GM19025 (cell line): ENCODE measurements at regions not wholly inside any gene's neighbourhood (a gene's known extent, or its start where the extent isn't known, plus 50 kb on each side); places are given as distances from the start of the nearest gene placed in this dataset.
"Not testable (repeated sequence)": the region's sequence is repeated elsewhere in the genome, so short reads cannot be mapped to it uniquely, and the experiment has no call there.

Experiments
- ATAC-seq: cut with Tn5 transposase; IDR thresholded peaks from one replicate; pipeline ENCODE4 v1.9.1; 2021; ENCODE audit warnings: mild to moderate bottlenecking, low read depth, moderate library complexity; ENCODE audit not compliant: unreplicated experiment

DNA sequence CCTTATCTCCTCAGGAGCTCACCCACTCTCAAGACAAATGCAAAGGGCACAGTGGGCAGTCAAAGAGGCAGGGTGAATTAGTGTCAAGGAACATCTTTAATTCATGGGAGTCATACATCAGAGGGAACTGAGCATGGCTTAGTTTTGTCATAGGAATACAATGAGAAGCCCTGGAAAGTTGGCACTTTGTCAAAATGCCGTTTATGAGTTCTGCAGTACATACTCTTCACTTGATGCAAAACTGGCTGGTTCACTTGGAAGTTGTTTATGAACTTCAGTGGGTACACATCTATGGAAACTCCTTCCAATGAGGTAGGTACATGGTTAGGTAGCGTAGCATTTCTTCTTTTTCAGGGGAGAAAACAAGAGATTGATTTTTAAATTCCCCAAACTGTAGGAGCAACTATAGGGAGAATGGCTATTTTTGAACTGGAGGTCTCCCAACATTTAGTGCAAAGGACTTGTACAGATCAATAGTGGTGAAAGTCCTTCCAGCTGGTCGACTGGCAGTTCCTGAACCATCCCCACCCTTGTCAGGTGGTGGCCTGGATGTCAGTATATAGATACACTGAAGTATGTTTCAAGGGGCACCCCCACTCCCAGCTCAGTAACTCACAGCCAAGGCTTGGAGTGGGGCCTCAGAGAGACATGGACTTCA is 580.5 kb downstream of the REEP3 start:
- ATAC-seq, result no peak

GRCh38 chr10:64102264-64102633 is 581.0 kb downstream of the REEP3 start:
- no peak for ATAC-seq

DNA sequence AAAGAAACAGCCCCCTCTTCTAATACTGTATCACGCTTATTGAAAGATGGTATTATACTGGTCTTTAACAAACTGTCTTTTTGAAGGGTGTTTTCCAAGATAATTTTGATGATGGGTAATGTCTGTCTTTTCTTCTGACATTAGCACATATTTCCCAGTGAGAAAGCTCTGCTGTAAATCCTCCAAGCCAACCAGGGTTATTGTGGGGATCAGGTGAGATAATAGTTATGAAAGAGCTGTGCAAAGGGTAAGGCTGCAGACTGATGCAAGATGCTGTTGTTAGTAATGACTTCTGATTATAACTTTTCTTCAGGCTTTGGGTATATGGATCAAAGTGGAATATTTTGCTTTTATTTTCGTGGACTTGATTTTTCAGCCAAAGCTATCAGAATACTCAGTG is 581.7 kb downstream of the REEP3 start:
- ATAC-seq, result no peak

- no peak for ATAC-seq
These were observed 582.7 kb downstream of the REEP3 start for GRCh38 chr10:64103750-64104470.

- ATAC-seq, result no peak
These were observed 588.8 kb downstream of the REEP3 start for GRCh38 chr10:64109926-64110495.

- no peak for ATAC-seq
These were observed 591.6 kb downstream of the REEP3 start for GRCh38 chr10:64112701-64113355.

- no peak for ATAC-seq
These were observed 592.2 kb downstream of the REEP3 start for GRCh38 chr10:64113375-64113774.

DNA sequence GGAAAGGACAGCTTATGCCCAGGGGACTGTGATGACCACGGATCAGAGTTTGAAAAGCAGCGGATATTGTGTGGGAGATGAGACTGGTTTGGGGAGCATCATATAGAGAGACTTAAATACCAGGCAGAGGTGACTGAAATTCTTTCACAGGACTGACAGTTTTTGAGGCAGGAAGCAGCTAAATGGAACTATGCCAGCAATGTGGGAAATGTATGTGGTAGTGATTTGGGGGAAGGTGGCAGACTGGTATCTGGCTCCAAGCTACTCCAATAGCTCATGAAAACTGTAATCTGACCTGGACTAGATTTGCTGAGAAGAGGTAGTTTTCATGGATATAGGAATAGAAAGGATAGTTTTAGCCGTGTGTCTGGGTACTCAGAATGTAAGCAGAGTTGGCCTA is 592.6 kb downstream of the REEP3 start:
- no peak for ATAC-seq

- no peak for ATAC-seq
These were observed 594.3 kb downstream of the REEP3 start for GRCh38 chr10:64115471-64115870.

DNA sequence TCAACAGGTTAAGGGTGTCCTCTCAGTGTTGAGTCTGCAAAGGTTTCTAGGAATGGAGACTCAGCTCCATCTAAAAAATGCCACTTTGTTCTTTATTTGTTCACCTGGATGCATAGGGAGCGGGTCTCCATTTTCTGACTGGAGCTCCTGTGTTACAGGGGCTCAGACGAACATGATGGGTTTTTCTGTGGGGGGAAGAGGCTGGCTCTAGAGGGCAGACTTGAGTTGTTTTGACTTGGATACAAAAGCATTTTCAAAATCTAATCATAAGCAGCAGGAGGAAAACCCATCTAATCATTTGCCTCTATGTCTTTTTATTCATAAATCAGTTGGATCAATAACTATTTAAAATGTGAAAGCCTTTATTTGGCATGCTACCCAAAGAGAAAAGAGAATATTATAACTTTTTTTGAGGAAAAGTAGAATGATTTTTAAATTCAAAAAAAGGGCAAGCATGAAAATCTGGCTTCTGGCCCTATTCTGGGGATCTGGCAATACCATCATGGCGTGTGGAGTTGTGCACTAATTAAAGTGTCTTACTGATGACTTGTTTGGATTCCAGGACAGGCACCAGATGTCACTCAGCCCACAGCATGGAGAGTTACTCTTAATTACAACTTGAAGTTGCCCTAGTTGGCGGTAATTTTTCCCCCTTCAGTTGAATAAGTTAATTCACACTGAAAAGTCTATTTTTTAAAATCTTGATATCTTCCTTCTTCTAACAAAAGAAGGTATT is 594.9 kb downstream of the REEP3 start:
- no peak for ATAC-seq

DNA sequence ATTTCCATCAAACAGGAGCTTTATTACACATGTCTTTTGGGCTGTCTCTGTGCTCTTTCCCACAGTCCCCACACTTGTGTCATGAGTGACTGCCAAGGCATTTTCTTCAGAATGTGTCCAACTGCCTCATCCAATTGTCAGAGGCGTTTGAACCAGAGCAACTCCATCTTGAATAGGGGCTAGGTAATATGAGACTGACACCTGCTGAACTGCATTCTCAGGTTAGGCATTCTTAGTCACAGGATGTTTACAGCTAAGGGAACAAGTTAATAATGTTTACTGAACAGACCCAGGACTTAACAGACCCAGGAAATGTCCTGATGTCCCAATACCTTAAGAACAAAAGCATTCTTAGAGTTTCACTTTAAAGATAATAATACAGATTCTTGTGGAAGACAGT is 595.5 kb downstream of the REEP3 start:
- no peak for ATAC-seq

DNA sequence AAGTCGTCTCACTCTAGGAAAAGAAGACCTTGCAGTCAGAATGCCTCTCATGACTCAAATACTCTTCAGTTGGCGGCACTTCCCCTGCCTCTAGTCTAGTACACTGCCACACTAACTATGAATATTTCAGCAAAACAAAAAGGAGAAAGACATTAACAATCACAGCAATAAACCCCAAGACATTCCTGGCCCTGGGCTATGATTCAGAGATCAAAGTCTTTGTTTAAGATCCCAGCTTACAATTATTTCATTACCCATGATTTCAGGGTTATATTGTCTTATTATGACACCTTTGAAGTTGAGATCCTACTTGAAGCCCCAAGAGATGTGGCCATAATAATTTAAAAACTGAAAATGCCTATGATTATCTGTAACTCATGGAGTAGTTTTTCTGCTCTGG is 597.5 kb downstream of the REEP3 start:
- ATAC-seq, result no peak

- not testable (repeated sequence) for ATAC-seq
These were observed 599.2 kb downstream of the REEP3 start for GRCh38 chr10:64120301-64120980.

DNA sequence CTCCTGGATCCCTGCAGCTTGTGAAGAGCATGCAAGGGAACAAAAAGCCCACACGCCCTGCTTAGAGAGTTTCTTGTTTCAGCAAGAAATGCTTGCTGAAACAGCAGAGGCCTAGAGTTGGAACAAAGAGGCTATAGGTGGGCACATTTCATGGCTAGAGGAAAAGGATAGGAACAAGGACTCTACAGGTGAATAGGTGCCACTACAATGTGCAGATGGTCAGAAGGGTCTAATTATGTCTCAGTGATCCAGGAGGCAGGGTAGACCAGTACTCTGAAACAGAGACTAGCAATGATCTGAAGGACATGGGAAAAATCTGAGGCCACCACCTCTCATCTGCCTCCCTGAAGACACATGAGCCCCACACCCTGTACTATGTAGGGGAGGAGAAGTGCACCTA is 609.0 kb downstream of the REEP3 start:
- no peak for ATAC-seq

GRCh38 chr10:64134676-64135075 is 613.5 kb downstream of the REEP3 start:
- ATAC-seq, result no peak

- ATAC-seq, result no peak
These were observed 621.2 kb downstream of the REEP3 start for GRCh38 chr10:64142395-64142794.

- ATAC-seq, result no peak
These were observed 627.4 kb downstream of the REEP3 start for GRCh38 chr10:64148607-64149006.

DNA sequence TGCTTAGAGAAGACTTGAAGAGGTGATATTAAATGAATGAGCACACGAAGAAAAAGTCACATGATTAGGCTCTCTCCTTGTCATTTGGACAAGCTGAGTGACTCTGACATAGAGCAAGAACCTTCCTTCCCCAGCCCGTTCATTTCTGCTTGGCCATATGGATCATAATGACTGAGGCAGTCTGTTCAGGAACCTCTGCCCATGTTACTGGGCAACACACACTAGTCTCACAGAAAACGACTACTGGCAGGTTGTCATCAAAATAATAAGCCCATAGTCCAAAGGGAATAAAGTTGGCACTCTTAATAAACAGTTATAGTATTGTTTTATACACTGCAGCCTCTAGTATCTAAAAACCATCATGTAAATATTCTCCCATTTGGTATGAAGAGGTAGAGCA is 635.0 kb downstream of the REEP3 start:
- ATAC-seq, result no peak

- ATAC-seq, result no peak
These were observed 637.4 kb downstream of the REEP3 start for GRCh38 chr10:64158551-64158950.
